ENCODE measurements at regions not wholly inside any gene's neighbourhood (a gene's known extent, or its start where the extent isn't known, plus 50 kb on each side); places are given as distances from the start of the nearest gene placed in this dataset.

DNA sequence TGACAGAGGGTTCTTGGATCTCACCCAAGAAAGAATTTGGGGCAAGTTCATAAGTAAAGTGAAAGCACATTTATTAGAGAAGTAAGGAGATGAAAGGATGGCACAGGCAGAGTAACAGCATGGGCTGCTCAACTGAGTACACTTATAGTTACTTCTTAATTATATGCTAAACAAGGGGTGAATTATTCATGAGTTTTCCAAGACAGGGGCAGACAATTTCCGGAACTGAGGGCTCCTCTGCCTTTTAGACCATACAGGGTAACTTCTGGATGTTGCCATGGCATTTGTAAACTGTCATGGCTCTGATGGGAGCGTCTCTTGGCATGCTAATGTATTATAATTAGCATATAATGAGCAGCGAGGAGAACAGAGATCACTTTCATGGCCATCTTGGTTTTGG lies 221.2 kb upstream of the STT3B start:
- TF ChIP-seq, protein P1, sequence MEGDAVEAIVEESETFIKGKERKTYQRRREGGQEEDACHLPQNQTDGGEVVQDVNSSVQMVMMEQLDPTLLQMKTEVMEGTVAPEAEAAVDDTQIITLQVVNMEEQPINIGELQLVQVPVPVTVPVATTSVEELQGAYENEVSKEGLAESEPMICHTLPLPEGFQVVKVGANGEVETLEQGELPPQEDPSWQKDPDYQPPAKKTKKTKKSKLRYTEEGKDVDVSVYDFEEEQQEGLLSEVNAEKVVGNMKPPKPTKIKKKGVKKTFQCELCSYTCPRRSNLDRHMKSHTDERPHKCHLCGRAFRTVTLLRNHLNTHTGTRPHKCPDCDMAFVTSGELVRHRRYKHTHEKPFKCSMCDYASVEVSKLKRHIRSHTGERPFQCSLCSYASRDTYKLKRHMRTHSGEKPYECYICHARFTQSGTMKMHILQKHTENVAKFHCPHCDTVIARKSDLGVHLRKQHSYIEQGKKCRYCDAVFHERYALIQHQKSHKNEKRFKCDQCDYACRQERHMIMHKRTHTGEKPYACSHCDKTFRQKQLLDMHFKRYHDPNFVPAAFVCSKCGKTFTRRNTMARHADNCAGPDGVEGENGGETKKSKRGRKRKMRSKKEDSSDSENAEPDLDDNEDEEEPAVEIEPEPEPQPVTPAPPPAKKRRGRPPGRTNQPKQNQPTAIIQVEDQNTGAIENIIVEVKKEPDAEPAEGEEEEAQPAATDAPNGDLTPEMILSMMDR (IDR thresholded peaks at IDR 0.05): no peak
- TF ChIP-seq EZH2 (IDR thresholded peaks at IDR 0.05): no peak

Measured in neural progenitor cell (in vitro differentiated cells).